Stimulated activated effector memory CD8-positive, alpha-beta T cell treated with anti-CD3 and anti-CD28 coated beads, Interleukin-12 subunit alpha, Interleukin-12 subunit beta, amount 100 ng/mL, for 72 hours (primary cell): ENCODE measurements at regions not wholly inside any gene's neighbourhood (a gene's known extent, or its start where the extent isn't known, plus 50 kb on each side); places are given as distances from the start of the nearest gene placed in this dataset.

Source experiments
- ATAC-seq: fragments of 150-1000 bp; cut with Tn5 transposase; 2 replicates; pipeline ENCODE4 v1.10.0; 2021
- DNase-seq, 2 donors: peaks; one replicate each; pipeline ENCODE4 v3.0.0; 2021 to 2022; ENCODE audit warnings: low spot score in 2 of 2
- H3K27ac Mint-ChIP-seq: one replicate; pipeline ENCODE4 v1.8.0; 2022; ENCODE audit warnings: mild to moderate bottlenecking, mixed read lengths
- H3K36me3 Mint-ChIP-seq: one replicate; pipeline ENCODE4 v1.8.0; 2022; ENCODE audit warnings: mild to moderate bottlenecking, mixed read lengths
- H3K4me1 Mint-ChIP-seq: one replicate; pipeline ENCODE4 v1.8.0; 2022; ENCODE audit warnings: mixed read lengths
- H3K4me3 Mint-ChIP-seq: one replicate; pipeline ENCODE4 v1.8.0; 2022; ENCODE audit warnings: mild to moderate bottlenecking, mixed read lengths
- H3K9me3 Mint-ChIP-seq: one replicate; pipeline ENCODE4 v1.8.0; 2022; ENCODE audit warnings: mixed read lengths

GRCh38 chr20:60200305-60200918, 242.2 kb downstream of the CDH26 start:
- ATAC-seq (no peak), DNase-seq (no peak)
- Mint-ChIP-seq H3K27ac (no peak overlapping the region), H3K36me3 (no peaks in the 10 kb centered on the region), H3K9me3 (peaks cover 13% of the 10 kb centered on the region), H3K4me1 (no peaks in the 10 kb centered on the region), H3K4me3 (no peak overlapping the region)

GRCh38 chr20:60201198-60201835, 243.1 kb downstream of the CDH26 start:
- ATAC-seq: no peak
- Mint-ChIP-seq H3K4me3 (no peak overlapping the region), H3K36me3 (no peaks in the 10 kb centered on the region)

GRCh38 chr20:60202046-60202445, 243.8 kb downstream of the CDH26 start:
- Mint-ChIP-seq H3K4me3 (no peak overlapping the region), H3K9me3 (peaks cover 9% of the 10 kb centered on the region), H3K4me1 (no peaks in the 10 kb centered on the region), H3K36me3 (no peaks in the 10 kb centered on the region), H3K27ac (no peak overlapping the region)
- DNase-seq (no peak), ATAC-seq (no peak)

More at GRCh38 chr20:60201198-60201835, 243.1 kb downstream of the CDH26 start:
- Mint-ChIP-seq H3K27ac (no peak overlapping the region), H3K9me3 (peaks cover 9% of the 10 kb centered on the region), H3K4me1 (no peaks in the 10 kb centered on the region)
- DNase-seq: no peak

GRCh38 chr20:60203451-60203850, 245.2 kb downstream of the CDH26 start:
- Mint-ChIP-seq H3K4me3 (no peak overlapping the region), H3K27ac (no peak overlapping the region)
- no peak for DNase-seq

GRCh38 chr20:60204601-60205000, 246.4 kb downstream of the CDH26 start:
- ATAC-seq (no peak), DNase-seq (no peak)
- Mint-ChIP-seq H3K4me3 (no peak overlapping the region), H3K9me3 (no peaks in the 10 kb centered on the region), H3K27ac (no peak overlapping the region), H3K36me3 (no peaks in the 10 kb centered on the region), H3K4me1 (no peaks in the 10 kb centered on the region)

More at GRCh38 chr20:60203451-60203850, 245.2 kb downstream of the CDH26 start:
- Mint-ChIP-seq H3K9me3 (peaks cover 6% of the 10 kb centered on the region), H3K36me3 (no peaks in the 10 kb centered on the region), H3K4me1 (no peaks in the 10 kb centered on the region)
- ATAC-seq: no peak

GRCh38 chr20:60206259-60206658, 248.0 kb downstream of the CDH26 start:
- Mint-ChIP-seq H3K4me1 (no peaks in the 10 kb centered on the region), H3K4me3 (no peak overlapping the region), H3K36me3 (no peaks in the 10 kb centered on the region), H3K27ac (no peak overlapping the region), H3K9me3 (no peaks in the 10 kb centered on the region)
- ATAC-seq: no peak
- DNase-seq: no peak

GRCh38 chr20:60209048-60209447, 250.8 kb downstream of the CDH26 start:
- no peaks in the 10 kb centered on the region for H3K9me3 Mint-ChIP-seq
- no peaks in the 10 kb centered on the region for H3K4me1 Mint-ChIP-seq
- no peaks in the 10 kb centered on the region for H3K36me3 Mint-ChIP-seq
- H3K4me3 Mint-ChIP-seq: no peak overlapping the region
- DNase-seq: no peak
- no peak overlapping the region for H3K27ac Mint-ChIP-seq
- ATAC-seq: no peak

- Mint-ChIP-seq H3K4me1 (no peaks in the 10 kb centered on the region), H3K9me3 (no peaks in the 10 kb centered on the region), H3K4me3 (no peak overlapping the region), H3K27ac (no peak overlapping the region), H3K36me3 (no peaks in the 10 kb centered on the region)
- DNase-seq (peak; percentile 38 to 77), ATAC-seq (peak; percentile 74)
Observed at GRCh38 chr20:60210779-60211617, 252.8 kb downstream of the CDH26 start.

- H3K9me3 Mint-ChIP-seq: no peaks in the 10 kb centered on the region
- DNase-seq (no peak), ATAC-seq (no peak)
- no peaks in the 10 kb centered on the region for H3K4me1 Mint-ChIP-seq
- H3K36me3 Mint-ChIP-seq: no peaks in the 10 kb centered on the region
- no peak overlapping the region for H3K4me3 Mint-ChIP-seq
- H3K27ac Mint-ChIP-seq: no peak overlapping the region
Observed at GRCh38 chr20:60211618-60212463, 253.6 kb downstream of the CDH26 start.

GRCh38 chr20:60212695-60213094, 254.5 kb downstream of the CDH26 start:
- H3K4me3 Mint-ChIP-seq: no peak overlapping the region
- H3K4me1 Mint-ChIP-seq: no peaks in the 10 kb centered on the region
- H3K36me3 Mint-ChIP-seq: no peaks in the 10 kb centered on the region
- H3K27ac Mint-ChIP-seq: no peak overlapping the region
- no peak for ATAC-seq
- no peaks in the 10 kb centered on the region for H3K9me3 Mint-ChIP-seq
- no peak for DNase-seq

- no peaks in the 10 kb centered on the region for H3K4me1 Mint-ChIP-seq
- no peak overlapping the region for H3K27ac Mint-ChIP-seq
- no peak for ATAC-seq
- no peaks in the 10 kb centered on the region for H3K9me3 Mint-ChIP-seq
- no peaks in the 10 kb centered on the region for H3K36me3 Mint-ChIP-seq
- no peak for DNase-seq
- no peak overlapping the region for H3K4me3 Mint-ChIP-seq
Observed at GRCh38 chr20:60213126-60213893, 255.1 kb downstream of the CDH26 start.

- no peak overlapping the region for H3K27ac Mint-ChIP-seq
- no peak overlapping the region for H3K4me3 Mint-ChIP-seq
- no peak for ATAC-seq
- DNase-seq: no peak
- no peaks in the 10 kb centered on the region for H3K9me3 Mint-ChIP-seq
- no peaks in the 10 kb centered on the region for H3K4me1 Mint-ChIP-seq
- H3K36me3 Mint-ChIP-seq: no peaks in the 10 kb centered on the region
Observed at GRCh38 chr20:60214901-60215815, 256.9 kb downstream of the CDH26 start.

GRCh38 chr20:60215816-60216730, 257.9 kb downstream of the CDH26 start:
- Mint-ChIP-seq H3K9me3 (no peaks in the 10 kb centered on the region), H3K4me1 (no peaks in the 10 kb centered on the region), H3K27ac (no peak overlapping the region), H3K4me3 (no peak overlapping the region), H3K36me3 (no peaks in the 10 kb centered on the region)
- no peak for DNase-seq
- ATAC-seq: no peak
